ENCODE measurements at regions not wholly inside any gene's neighbourhood (a gene's known extent, or its start where the extent isn't known, plus 50 kb on each side); places are given as distances from the start of the nearest gene placed in this dataset.

GRCh38 chr1:207971331-207972219, 60.6 kb upstream of the CD34 start:
- DNase-seq: no peak

- no peak for DNase-seq
Measured at GRCh38 chr1:207970329-207971233, 59.7 kb upstream of the CD34 start.

- no peak for DNase-seq
Measured at GRCh38 chr1:207969528-207969927, 58.6 kb upstream of the CD34 start.

GRCh38 chr1:207968521-207969009, 57.6 kb upstream of the CD34 start:
- no peak for DNase-seq

GRCh38 chr1:207967703-207968102, 56.8 kb upstream of the CD34 start:
- no peak for DNase-seq

- no peak for DNase-seq
Measured at GRCh38 chr1:207966521-207966920, 55.6 kb upstream of the CD34 start.

- no peak for DNase-seq
Measured at GRCh38 chr1:207965392-207966387, 54.8 kb upstream of the CD34 start.

GRCh38 chr1:207964195-207964966, 53.5 kb upstream of the CD34 start:
- DNase-seq: no peak

GRCh38 chr1:207963427-207964194, 52.7 kb upstream of the CD34 start:
- DNase-seq: peak; percentile 73

- DNase-seq: no peak
Measured at GRCh38 chr1:207962716-207963426, 51.9 kb upstream of the CD34 start.

Data from central memory CD4-positive, alpha-beta T cell (primary cell).